ENCODE measurements at regions not wholly inside any gene's neighbourhood (a gene's known extent, or its start where the extent isn't known, plus 50 kb on each side); places are given as distances from the start of the nearest gene placed in this dataset.

GRCh38 chr7:119086026-119086425 is 861.5 kb downstream of the ANKRD7 start:
- Mint-ChIP-seq H3K27me3 (no peaks in the 10 kb centered on the region), H3K4me3 (no peak overlapping the region), H3K9me3 (ENCODE audit: insufficient read depth) (peaks cover 2% of the 10 kb centered on the region), H3K4me1 (no peaks in the 10 kb centered on the region), H3K27ac (no peak overlapping the region)
- TF ChIP-seq CTCF (IDR thresholded peaks at IDR 0.05) (no peak), EZH2 (IDR thresholded peaks at IDR 0.05; ENCODE audit: borderline replicate concordance, insufficient read depth, low read depth, low read length, poor library complexity, severe bottlenecking) (no peak)
- CTCF ChIA-PET = no interaction called here
- intact Hi-C loops (cut with micrococcal nuclease) = no loop called here
- Histone ChIP-seq H3K79me2 (ENCODE audit: control insufficient read depth, insufficient read depth, low read length) (no peaks in the 10 kb centered on the region), H3K27ac (ENCODE audit: low read length in 2 of 2) (no peak overlapping the region), H3K9me3 (ENCODE audit: control extremely low read depth in 1 of 3, control insufficient read depth in 2 of 3, insufficient read depth in 1 of 3, low read length in 2 of 3) (no peaks in the 10 kb centered on the region), H3K36me3 (replicated peaks in 1 of 2; ENCODE audit: control extremely low read depth in 1 of 2, control insufficient read depth in 1 of 2, extremely low read depth in 1 of 2, insufficient read depth in 2 of 2, low read length in 1 of 2) (no peaks in the 10 kb centered on the region), H3K9ac (ENCODE audit: low read length) (no peak overlapping the region), H3K4me2 (replicated peaks; ENCODE audit: low read depth, low read length, poor library complexity, severe bottlenecking) (no peak overlapping the region), H3K27me3 (replicated peaks in 1 of 4; ENCODE audit: control extremely low read depth in 1 of 4, control insufficient read depth in 3 of 4, insufficient read depth in 4 of 4, low read length in 3 of 4) (no peaks in the 10 kb centered on the region), H4K20me1 (ENCODE audit: control insufficient read depth, insufficient read depth, low read length, poor library complexity, severe bottlenecking) (no peaks in the 10 kb centered on the region), H3K4me1 (ENCODE audit: control insufficient read depth in 2 of 2, insufficient read depth in 2 of 2, low read length in 2 of 2) (no peaks in the 10 kb centered on the region), H2AFZ (ENCODE audit: insufficient read depth, low read depth, low read length, poor library complexity, severe bottlenecking) (no peak overlapping the region), H3K4me3 (ENCODE audit: control extremely low read depth in 1 of 5, extremely low read depth in 1 of 5, insufficient read depth in 1 of 5, low read depth in 2 of 5, low read length in 4 of 5) (no peak overlapping the region)
- POLR2A ChIA-PET = no interaction called here
- no CpG with 5 or more reads among the region's 1 CpG for WGBS (ENCODE audit: insufficient coverage)
- DNase-seq (no peak), ATAC-seq (ENCODE audit: low read depth) (no peak)

- H3K9me3 Mint-ChIP-seq (ENCODE audit: insufficient read depth) = peaks cover 2% of the 10 kb centered on the region
These were observed 866.3 kb downstream of the ANKRD7 start for GRCh38 chr7:119090851-119091250.

More at GRCh38 chr7:119090851-119091250, 866.3 kb downstream of the ANKRD7 start:
- Histone ChIP-seq H3K79me2 (ENCODE audit: control insufficient read depth, insufficient read depth, low read length) (no peaks in the 10 kb centered on the region), H3K27me3 (replicated peaks in 1 of 4; ENCODE audit: control extremely low read depth in 1 of 4, control insufficient read depth in 3 of 4, insufficient read depth in 4 of 4, low read length in 3 of 4) (no peaks in the 10 kb centered on the region), H3K4me2 (replicated peaks; ENCODE audit: low read depth, low read length, poor library complexity, severe bottlenecking) (no peak overlapping the region), H3K36me3 (replicated peaks in 1 of 2; ENCODE audit: control extremely low read depth in 1 of 2, control insufficient read depth in 1 of 2, extremely low read depth in 1 of 2, insufficient read depth in 2 of 2, low read length in 1 of 2) (no peaks in the 10 kb centered on the region), H3K27ac (ENCODE audit: low read length in 2 of 2) (no peak overlapping the region), H4K20me1 (ENCODE audit: control insufficient read depth, insufficient read depth, low read length, poor library complexity, severe bottlenecking) (no peaks in the 10 kb centered on the region), H3K4me1 (ENCODE audit: control insufficient read depth in 2 of 2, insufficient read depth in 2 of 2, low read length in 2 of 2) (no peaks in the 10 kb centered on the region), H3K4me3 (ENCODE audit: control extremely low read depth in 1 of 5, extremely low read depth in 1 of 5, insufficient read depth in 1 of 5, low read depth in 2 of 5, low read length in 4 of 5) (no peak overlapping the region), H2AFZ (ENCODE audit: insufficient read depth, low read depth, low read length, poor library complexity, severe bottlenecking) (no peak overlapping the region), H3K9me3 (ENCODE audit: control extremely low read depth in 1 of 3, control insufficient read depth in 2 of 3, insufficient read depth in 1 of 3, low read length in 2 of 3) (no peaks in the 10 kb centered on the region), H3K9ac (ENCODE audit: low read length) (no peak overlapping the region)
- ChIA-PET POLR2A (no interaction called here), CTCF (no interaction called here)
- ATAC-seq (ENCODE audit: low read depth) (no peak), DNase-seq (no peak)
- no peak for TF ChIP-seq CTCF (IDR thresholded peaks at IDR 0.05)
- TF ChIP-seq EZH2 (IDR thresholded peaks at IDR 0.05; ENCODE audit: borderline replicate concordance, insufficient read depth, low read depth, low read length, poor library complexity, severe bottlenecking) = no peak
- Mint-ChIP-seq H3K27ac (no peak overlapping the region), H3K27me3 (no peaks in the 10 kb centered on the region), H3K4me1 (no peaks in the 10 kb centered on the region), H3K4me3 (no peak overlapping the region)
- intact Hi-C loops (cut with micrococcal nuclease) = no loop called here
